ENCODE measurements at regions not wholly inside any gene's neighbourhood (a gene's known extent, or its start where the extent isn't known, plus 50 kb on each side); places are given as distances from the start of the nearest gene placed in this dataset.

DNA sequence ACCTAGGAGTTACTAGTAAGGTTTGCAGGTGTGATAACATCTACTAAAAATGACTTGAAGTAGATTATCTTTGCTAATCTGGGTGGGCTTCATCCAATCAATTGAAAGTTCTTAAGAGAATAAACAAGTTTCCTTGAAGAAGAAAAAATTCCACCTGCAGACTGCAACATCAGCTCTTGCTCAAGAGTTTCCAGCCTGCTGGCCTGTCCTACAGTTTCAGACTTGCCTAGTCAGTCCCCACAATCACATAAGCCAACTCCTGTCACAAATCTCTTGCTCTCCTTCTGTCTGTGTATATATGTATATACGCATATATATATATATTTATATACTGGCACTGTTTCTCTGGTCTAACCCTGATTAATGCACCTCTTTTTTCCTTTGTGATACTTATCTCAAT is 67.3 kb upstream of the ITM2B start:
- TF ChIP-seq POLR2AphosphoS5 (IDR thresholded peaks at IDR 0.05; ENCODE audit: low read depth, low read length), result no peak
- no peak for TF ChIP-seq POLR2A (IDR thresholded peaks at IDR 0.05; ENCODE audit: low read depth, low read length)
- no peak for TF ChIP-seq TAF1 (IDR thresholded peaks at IDR 0.05; ENCODE audit: low read depth, low read length)
- no peak for TF ChIP-seq PAX5 (IDR thresholded peaks at IDR 0.05; ENCODE audit: insufficient read depth, low read length, severe bottlenecking)
- no peak for TF ChIP-seq SPI1 (IDR thresholded peaks at IDR 0.05; ENCODE audit: low read depth, low read length)
- no peak for TF ChIP-seq POU2F2 (IDR thresholded peaks at IDR 0.05; ENCODE audit: low read depth, low read length)
